Hepatocyte (in vitro differentiated cells): ENCODE measurements at regions not wholly inside any gene's neighbourhood (a gene's known extent, or its start where the extent isn't known, plus 50 kb on each side); places are given as distances from the start of the nearest gene placed in this dataset.

ENCODE experiments used
- EZH2phosphoT487 ChIP-seq: fragments of 200-600 bp; sonication (generic); IDR thresholded peaks from one replicate; pipeline ENCODE4 v1.6.1; 2018; ENCODE audit warnings: antibody characterized with exemption, mild to moderate bottlenecking, low read depth, moderate library complexity; ENCODE audit not compliant: unreplicated experiment, severe bottlenecking
- TF ChIP-seq, protein P1 (sequence below): fragments of 200-600 bp; sonication (generic); IDR thresholded peaks from 2 replicates; pipeline ENCODE4 v1.5.1; 2016; ENCODE audit warnings: antibody characterized with exemption, mild to moderate bottlenecking; ENCODE audit not compliant: poor library complexity

DNA sequence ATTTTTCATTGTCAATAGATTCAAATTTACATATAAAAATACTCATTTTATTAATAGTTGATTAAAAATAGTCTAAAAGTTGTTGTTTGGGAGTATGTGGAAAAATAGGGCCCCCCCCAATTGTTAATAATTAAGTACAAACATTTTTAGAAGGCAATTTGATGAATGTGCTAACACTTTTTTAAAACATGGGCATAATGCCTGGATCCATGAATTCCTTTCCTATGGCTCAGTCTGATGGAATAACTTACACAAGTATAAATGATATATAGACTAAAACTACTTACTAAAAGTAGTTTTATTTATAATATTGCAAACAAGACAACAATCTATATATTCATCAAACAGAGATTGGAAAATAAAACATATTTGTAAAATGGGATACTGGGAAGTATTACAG is 247.2 kb upstream of the LRRN1 start:
- TF ChIP-seq, protein P1, sequence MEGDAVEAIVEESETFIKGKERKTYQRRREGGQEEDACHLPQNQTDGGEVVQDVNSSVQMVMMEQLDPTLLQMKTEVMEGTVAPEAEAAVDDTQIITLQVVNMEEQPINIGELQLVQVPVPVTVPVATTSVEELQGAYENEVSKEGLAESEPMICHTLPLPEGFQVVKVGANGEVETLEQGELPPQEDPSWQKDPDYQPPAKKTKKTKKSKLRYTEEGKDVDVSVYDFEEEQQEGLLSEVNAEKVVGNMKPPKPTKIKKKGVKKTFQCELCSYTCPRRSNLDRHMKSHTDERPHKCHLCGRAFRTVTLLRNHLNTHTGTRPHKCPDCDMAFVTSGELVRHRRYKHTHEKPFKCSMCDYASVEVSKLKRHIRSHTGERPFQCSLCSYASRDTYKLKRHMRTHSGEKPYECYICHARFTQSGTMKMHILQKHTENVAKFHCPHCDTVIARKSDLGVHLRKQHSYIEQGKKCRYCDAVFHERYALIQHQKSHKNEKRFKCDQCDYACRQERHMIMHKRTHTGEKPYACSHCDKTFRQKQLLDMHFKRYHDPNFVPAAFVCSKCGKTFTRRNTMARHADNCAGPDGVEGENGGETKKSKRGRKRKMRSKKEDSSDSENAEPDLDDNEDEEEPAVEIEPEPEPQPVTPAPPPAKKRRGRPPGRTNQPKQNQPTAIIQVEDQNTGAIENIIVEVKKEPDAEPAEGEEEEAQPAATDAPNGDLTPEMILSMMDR, result no peak
- no peak for TF ChIP-seq EZH2phosphoT487
